Endothelial cell of umbilical vein (primary cell): ENCODE measurements at regions not wholly inside any gene's neighbourhood (a gene's known extent, or its start where the extent isn't known, plus 50 kb on each side); places are given as distances from the start of the nearest gene placed in this dataset.

ENCODE experiments used
- BruUV-seq: library from RNA; stranded (reverse); fragments of 400-500 nt; replicated peaks from 2 replicates; lab custom pipeline; 2021; lab: Mats Ljungman, UMichigan
- CTCF ChIA-PET: fragments of 300-600, 350-600 bp; sonication (Branson Sonifier 250); formaldehyde crosslinking; loops from one replicate; lab custom pipeline; 2021; ENCODE audit warnings: antibody characterized with exemption, inconsistent platforms; lab: Charles Lee
- POLR2A ChIA-PET: fragments of 300-600, 350-600 bp; sonication (Branson Sonifier 250); formaldehyde crosslinking; loops from one replicate; lab custom pipeline; 2021; ENCODE audit warnings: antibody characterized with exemption, inconsistent platforms; lab: Charles Lee
- DNase-seq: peaks from one replicate; pipeline ENCODE4 v3.0.0-alpha.2; 2011; ENCODE audit warnings: low read depth, low spot score
- FAIRE-seq: peaks from 2 replicates; lab custom pipeline; 2011; peaks lifted over from hg19 to GRCh38; lab: Jason Lieb, UNC
- H2AFZ ChIP-seq: 2 replicates; pipeline ENCODE4 v1.6.0; 2012; ENCODE audit warnings: low read depth, low read length, control low read depth, inconsistent platforms
- H3K27ac ChIP-seq: 2 replicates; pipeline ENCODE4 v1.5.1; 2011; ENCODE audit warnings: low read depth, mild to moderate bottlenecking, control low read depth, low read length, moderate library complexity; ENCODE audit not compliant: insufficient read depth
- H3K27me3 ChIP-seq, 2 experiments: 2 replicates each; pipeline versions ENCODE4 v1.6.0 to v1.6.1; 2011; ENCODE audit warnings: low read length in 2 of 2, mixed read lengths in 1 of 2; ENCODE audit not compliant: control insufficient read depth in 2 of 2, insufficient read depth in 2 of 2
- H3K36me3 ChIP-seq, 2 experiments: 2 replicates in 1 of 2; 3 replicates in 1 of 2; pipeline ENCODE4 v1.5.1; 2011; ENCODE audit warnings: low read length in 2 of 2, mild to moderate bottlenecking in 1 of 2, moderate library complexity in 1 of 2; ENCODE audit not compliant: control insufficient read depth in 2 of 2, insufficient read depth in 2 of 2; ENCODE audit errors: extremely low read depth in 1 of 2
- H3K4me1 ChIP-seq: 3 replicates; pipeline ENCODE4 v1.5.1; 2011; ENCODE audit warnings: mild to moderate bottlenecking, low read length; ENCODE audit not compliant: control insufficient read depth, insufficient read depth; ENCODE audit errors: extremely low read depth
- H3K4me2 ChIP-seq: 2 replicates; pipeline ENCODE4 v1.6.1; 2011; ENCODE audit warnings: low read length, control low read depth, mixed read lengths; ENCODE audit not compliant: insufficient read depth
- H3K4me3 ChIP-seq, 3 experiments: fragments of 200-600 bp in 1 of 3; sonication (generic), shearing (Covaris generic) in 1 of 3; replicated peaks in 1 of 3; 2 replicates each; pipeline ENCODE4 v1.5.1; 2011 to 2016; ENCODE audit warnings: control low read depth in 3 of 3, low read length in 3 of 3, mild to moderate bottlenecking in 2 of 3, inconsistent platforms in 1 of 3, low read depth in 1 of 3, moderate library complexity in 1 of 3; ENCODE audit not compliant: insufficient read depth in 1 of 3
- H3K79me2 ChIP-seq: 2 replicates; pipeline ENCODE4 v1.6.0; 2012; ENCODE audit warnings: low read length, inconsistent platforms; ENCODE audit not compliant: control insufficient read depth, insufficient read depth
- H3K9ac ChIP-seq: replicated peaks from 2 replicates; pipeline ENCODE3; 2011; ENCODE audit warnings: low read length, control low read depth; ENCODE audit not compliant: insufficient read depth; ENCODE audit errors: extremely low read depth
- H3K9me1 ChIP-seq: replicated peaks from 3 replicates; pipeline ENCODE4 v1.6.0; 2011; ENCODE audit warnings: mild to moderate bottlenecking, low read length; ENCODE audit not compliant: control insufficient read depth, insufficient read depth; ENCODE audit errors: extremely low read depth
- H3K9me3 ChIP-seq: replicated peaks from 2 replicates; pipeline ENCODE4 v1.5.1; 2012; ENCODE audit warnings: low read length, inconsistent platforms; ENCODE audit not compliant: control insufficient read depth, insufficient read depth
- H4K20me1 ChIP-seq: replicated peaks from 2 replicates; pipeline ENCODE3; 2011; ENCODE audit warnings: mild to moderate bottlenecking, low read length; ENCODE audit not compliant: control insufficient read depth, insufficient read depth; ENCODE audit errors: extremely low read depth
- CTCF ChIP-seq, 2 donors: IDR thresholded peaks; 1 replicate in 1 of 2; 2 replicates in 1 of 2; pipeline ENCODE4 v1.5.1; 2011; ENCODE audit warnings: low read length in 2 of 2, mild to moderate bottlenecking in 2 of 2, moderate library complexity in 2 of 2, control low read depth in 1 of 2, inconsistent platforms in 1 of 2, low read depth in 1 of 2; ENCODE audit not compliant: insufficient read depth in 1 of 2; ENCODE audit errors: extremely low read depth in 1 of 2
- EZH2 ChIP-seq: IDR thresholded peaks from 2 replicates; pipeline ENCODE4 v1.6.1; 2012; ENCODE audit warnings: borderline replicate concordance, low read depth, mild to moderate bottlenecking, moderate library complexity, low read length, inconsistent platforms; ENCODE audit not compliant: severe bottlenecking
- FOS ChIP-seq: IDR thresholded peaks from 2 replicates; pipeline ENCODE4 v1.6.1; 2011; ENCODE audit warnings: mild to moderate bottlenecking, low read length, moderate library complexity, borderline replicate concordance; ENCODE audit not compliant: insufficient read depth
- GATA2 ChIP-seq: IDR thresholded peaks from 2 replicates; pipeline ENCODE4 v1.7.0; 2011; ENCODE audit warnings: low read depth, mild to moderate bottlenecking, moderate library complexity, mixed read lengths, low read length; ENCODE audit not compliant: insufficient read length, insufficient read depth
- JUN ChIP-seq: IDR thresholded peaks from 2 replicates; pipeline ENCODE4 v1.6.1; 2011; ENCODE audit warnings: borderline replicate concordance, low read depth; ENCODE audit not compliant: insufficient read length, insufficient read depth
- MAX ChIP-seq: IDR thresholded peaks from 2 replicates; pipeline ENCODE4 v1.6.1; 2011; ENCODE audit not compliant: insufficient read depth, insufficient read length
- MYC ChIP-seq: IDR thresholded peaks from one replicate; pipeline ENCODE4 v1.6.1; 2011; ENCODE audit warnings: mild to moderate bottlenecking, low read depth, low read length
- POLR2A ChIP-seq: IDR thresholded peaks from 2 replicates; pipeline ENCODE4 v1.6.1; 2012; ENCODE audit warnings: low read depth, mild to moderate bottlenecking, control low read depth, low read length
- POLR2AphosphoS5 ChIP-seq: IDR thresholded peaks from 2 replicates; pipeline ENCODE4 v1.6.1; 2012; ENCODE audit warnings: low read depth, mild to moderate bottlenecking, control low read depth, low read length, moderate library complexity; ENCODE audit not compliant: insufficient read depth
- dilution Hi-C: fragments of 300-500 bp; cut with MboI; formaldehyde crosslinking; loops from one replicate; pipeline ENCODE4 v1.15.0; 2019; ENCODE audit warnings: low sequenced_read_pairs; ENCODE audit not compliant: extremely low pct_ligation_motif_present
- intact Hi-C: fragments of 100-400 bp; cut with micrococcal nuclease; formaldehyde crosslinking; loops from one replicate; pipeline ENCODE4 v1.10.0; 2022

- ChIA-PET POLR2A (no interaction called here), CTCF (no interaction called here)
- DNase-seq: no peak
Measured at GRCh38 chr14:39733741-39734140, 301.5 kb upstream of the FBXO33 start.

More at GRCh38 chr14:39733741-39734140, 301.5 kb upstream of the FBXO33 start:
- Histone ChIP-seq H3K9me3 (peaks cover 2% of the 10 kb centered on the region), H3K27me3 (no peaks in the 10 kb centered on the region), H4K20me1 (no peaks in the 10 kb centered on the region), H3K4me1 (no peaks in the 10 kb centered on the region), H3K4me2 (no peak overlapping the region), H3K36me3 (no peaks in the 10 kb centered on the region), H3K9me1 (no peaks in the 10 kb centered on the region), H2AFZ (no peak overlapping the region), H3K4me3 (no peak overlapping the region), H3K79me2 (no peaks in the 10 kb centered on the region), H3K9ac (no peak overlapping the region), H3K27ac (no peak overlapping the region)
- no TSS peak for BruUV-seq
- dilution Hi-C loops: no loop called here
- intact Hi-C loops: no loop called here
- no peak for TF ChIP-seq POLR2AphosphoS5
- no peak for TF ChIP-seq MAX
- TF ChIP-seq MYC: no peak
- no peak for TF ChIP-seq JUN
- TF ChIP-seq GATA2: no peak
- TF ChIP-seq POLR2A: no peak
- TF ChIP-seq EZH2: no peak
- no peak for TF ChIP-seq FOS
- no peak for TF ChIP-seq CTCF (IDR thresholded peaks at IDR 0.05; ENCODE audit: extremely low read depth in 1 of 2, insufficient read depth in 1 of 2, low read depth in 1 of 2, low read length in 2 of 2)
- no peak for FAIRE-seq
